ENCODE measurements at regions not wholly inside any gene's neighbourhood (a gene's known extent, or its start where the extent isn't known, plus 50 kb on each side); places are given as distances from the start of the nearest gene placed in this dataset.

DNA sequence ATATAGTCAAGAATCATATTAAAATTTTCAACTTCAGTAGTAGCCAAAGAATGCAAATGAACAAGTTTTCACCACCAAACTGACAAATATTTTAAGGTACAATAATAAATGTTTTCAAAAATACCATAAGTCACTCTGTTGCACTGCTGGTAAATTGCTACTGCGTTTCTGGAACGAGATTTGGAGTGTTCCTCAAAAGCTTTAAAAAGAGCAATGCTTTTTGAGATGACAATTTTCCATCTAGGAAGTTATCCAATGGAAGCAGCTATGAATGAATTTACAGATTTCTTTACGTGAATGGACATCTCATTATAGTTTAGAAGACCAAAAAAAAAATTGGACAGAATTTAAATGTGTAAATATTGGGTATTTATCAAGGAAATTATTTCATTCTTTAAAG, 173.2 kb upstream of the OR13F1 start:
- H2AFZ ChIP-seq (replicated peaks) = no peak overlapping the region
- H3K27me3 ChIP-seq = no peaks in the 10 kb centered on the region
- H3K4me1 ChIP-seq = no peaks in the 10 kb centered on the region
- no peak overlapping the region for H3K9ac ChIP-seq
- Mint-ChIP-seq H3K27ac (no peak overlapping the region), H3K36me3 (no peaks in the 10 kb centered on the region), H3K4me1 (no peaks in the 10 kb centered on the region), H3K27me3 (ENCODE audit: insufficient read depth, low read depth) (peaks cover 2% of the 10 kb centered on the region), H3K9me3 (no peaks in the 10 kb centered on the region), H3K4me3 (no peak overlapping the region)
- no peak overlapping the region for H3K27ac ChIP-seq
- no peak for TF ChIP-seq EZH2 (IDR thresholded peaks at IDR 0.05)
- TF ChIP-seq, protein P1, sequence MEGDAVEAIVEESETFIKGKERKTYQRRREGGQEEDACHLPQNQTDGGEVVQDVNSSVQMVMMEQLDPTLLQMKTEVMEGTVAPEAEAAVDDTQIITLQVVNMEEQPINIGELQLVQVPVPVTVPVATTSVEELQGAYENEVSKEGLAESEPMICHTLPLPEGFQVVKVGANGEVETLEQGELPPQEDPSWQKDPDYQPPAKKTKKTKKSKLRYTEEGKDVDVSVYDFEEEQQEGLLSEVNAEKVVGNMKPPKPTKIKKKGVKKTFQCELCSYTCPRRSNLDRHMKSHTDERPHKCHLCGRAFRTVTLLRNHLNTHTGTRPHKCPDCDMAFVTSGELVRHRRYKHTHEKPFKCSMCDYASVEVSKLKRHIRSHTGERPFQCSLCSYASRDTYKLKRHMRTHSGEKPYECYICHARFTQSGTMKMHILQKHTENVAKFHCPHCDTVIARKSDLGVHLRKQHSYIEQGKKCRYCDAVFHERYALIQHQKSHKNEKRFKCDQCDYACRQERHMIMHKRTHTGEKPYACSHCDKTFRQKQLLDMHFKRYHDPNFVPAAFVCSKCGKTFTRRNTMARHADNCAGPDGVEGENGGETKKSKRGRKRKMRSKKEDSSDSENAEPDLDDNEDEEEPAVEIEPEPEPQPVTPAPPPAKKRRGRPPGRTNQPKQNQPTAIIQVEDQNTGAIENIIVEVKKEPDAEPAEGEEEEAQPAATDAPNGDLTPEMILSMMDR (IDR thresholded peaks at IDR 0.05) = no peak
- TF ChIP-seq EZH2phosphoT487 (IDR thresholded peaks at IDR 0.05) = no peak
- no peak for DNase-seq (ENCODE audit: low spot score)
- H3K9me3 ChIP-seq (ENCODE audit: low read depth) = no peaks in the 10 kb centered on the region
- no peaks in the 10 kb centered on the region for H4K20me1 ChIP-seq (ENCODE audit: low read depth)
- no peak overlapping the region for H3K4me3 ChIP-seq
- no peaks in the 10 kb centered on the region for H3K79me2 ChIP-seq (ENCODE audit: low read depth)
- no peaks in the 10 kb centered on the region for H3F3A ChIP-seq (ENCODE audit: low read depth)
- H3K36me3 ChIP-seq = no peaks in the 10 kb centered on the region
- no peak overlapping the region for H3K4me2 ChIP-seq

DNA sequence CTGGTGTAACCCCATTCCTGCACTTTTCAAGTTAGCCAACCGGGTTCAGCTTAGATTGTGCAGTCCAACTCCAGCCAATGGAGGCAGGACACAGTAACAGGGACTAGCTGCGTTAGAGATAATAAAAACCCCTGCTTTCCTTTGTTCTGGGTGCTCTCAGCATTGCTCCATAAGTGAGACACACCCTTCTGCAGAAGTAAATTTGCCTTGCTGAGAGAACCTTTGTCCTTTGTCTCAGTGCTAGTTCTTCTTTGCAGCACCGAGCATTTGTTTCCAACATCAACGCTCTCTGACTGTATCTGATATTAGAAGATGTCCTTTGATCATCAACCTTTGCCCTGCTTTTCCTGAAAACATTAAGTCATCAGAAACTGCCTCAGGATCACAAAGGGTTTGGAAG, 169.5 kb upstream of the OR13F1 start:
- no peak for DNase-seq (ENCODE audit: low spot score)
- no peak overlapping the region for H3K27ac Mint-ChIP-seq
- Histone ChIP-seq H3K27me3 (no peaks in the 10 kb centered on the region), H3K4me2 (no peak overlapping the region), H3K79me2 (ENCODE audit: low read depth) (no peaks in the 10 kb centered on the region), H3K9me3 (ENCODE audit: low read depth) (no peaks in the 10 kb centered on the region), H3K4me3 (no peak overlapping the region), H3K27ac (no peak overlapping the region), H3K4me1 (no peaks in the 10 kb centered on the region), H3F3A (ENCODE audit: low read depth) (no peaks in the 10 kb centered on the region), H3K9ac (no peak overlapping the region), H3K36me3 (no peaks in the 10 kb centered on the region), H2AFZ (replicated peaks) (peak overlapping the region; percentile 88), H4K20me1 (ENCODE audit: low read depth) (no peaks in the 10 kb centered on the region)
- TF ChIP-seq, protein P1 (IDR thresholded peaks at IDR 0.05) = no peak
- TF ChIP-seq EZH2 (IDR thresholded peaks at IDR 0.05) (no peak), EZH2phosphoT487 (IDR thresholded peaks at IDR 0.05) (no peak)
- H3K4me1 Mint-ChIP-seq = no peaks in the 10 kb centered on the region
- H3K27me3 Mint-ChIP-seq (ENCODE audit: insufficient read depth, low read depth) = no peaks in the 10 kb centered on the region
- H3K4me3 Mint-ChIP-seq = no peak overlapping the region
- no peaks in the 10 kb centered on the region for H3K9me3 Mint-ChIP-seq
- no peaks in the 10 kb centered on the region for H3K36me3 Mint-ChIP-seq

- Histone ChIP-seq H3K36me3 (no peaks in the 10 kb centered on the region), H4K20me1 (ENCODE audit: low read depth) (no peaks in the 10 kb centered on the region), H3K79me2 (ENCODE audit: low read depth) (no peaks in the 10 kb centered on the region), H3K27me3 (no peaks in the 10 kb centered on the region), H3K4me2 (no peak overlapping the region), H3F3A (ENCODE audit: low read depth) (no peaks in the 10 kb centered on the region), H2AFZ (replicated peaks) (peak overlapping the region; percentile 15), H3K9me3 (ENCODE audit: low read depth) (no peaks in the 10 kb centered on the region), H3K4me1 (no peaks in the 10 kb centered on the region), H3K9ac (no peak overlapping the region), H3K4me3 (no peak overlapping the region), H3K27ac (no peak overlapping the region)
- no peak for DNase-seq (ENCODE audit: low spot score)
- no peaks in the 10 kb centered on the region for H3K36me3 Mint-ChIP-seq
- no peaks in the 10 kb centered on the region for H3K9me3 Mint-ChIP-seq
- H3K4me3 Mint-ChIP-seq = no peak overlapping the region
- H3K27ac Mint-ChIP-seq = no peak overlapping the region
- no peak for TF ChIP-seq EZH2 (IDR thresholded peaks at IDR 0.05)
- TF ChIP-seq, protein P1 (IDR thresholded peaks at IDR 0.05) = no peak
- TF ChIP-seq EZH2phosphoT487 (IDR thresholded peaks at IDR 0.05) = no peak
- no peaks in the 10 kb centered on the region for H3K27me3 Mint-ChIP-seq (ENCODE audit: insufficient read depth, low read depth)
- H3K4me1 Mint-ChIP-seq = no peaks in the 10 kb centered on the region
Observed at GRCh38 chr9:104339692-104340091, 164.4 kb upstream of the OR13F1 start.
